ENCODE measurements at regions not wholly inside any gene's neighbourhood (a gene's known extent, or its start where the extent isn't known, plus 50 kb on each side); places are given as distances from the start of the nearest gene placed in this dataset.

DNA sequence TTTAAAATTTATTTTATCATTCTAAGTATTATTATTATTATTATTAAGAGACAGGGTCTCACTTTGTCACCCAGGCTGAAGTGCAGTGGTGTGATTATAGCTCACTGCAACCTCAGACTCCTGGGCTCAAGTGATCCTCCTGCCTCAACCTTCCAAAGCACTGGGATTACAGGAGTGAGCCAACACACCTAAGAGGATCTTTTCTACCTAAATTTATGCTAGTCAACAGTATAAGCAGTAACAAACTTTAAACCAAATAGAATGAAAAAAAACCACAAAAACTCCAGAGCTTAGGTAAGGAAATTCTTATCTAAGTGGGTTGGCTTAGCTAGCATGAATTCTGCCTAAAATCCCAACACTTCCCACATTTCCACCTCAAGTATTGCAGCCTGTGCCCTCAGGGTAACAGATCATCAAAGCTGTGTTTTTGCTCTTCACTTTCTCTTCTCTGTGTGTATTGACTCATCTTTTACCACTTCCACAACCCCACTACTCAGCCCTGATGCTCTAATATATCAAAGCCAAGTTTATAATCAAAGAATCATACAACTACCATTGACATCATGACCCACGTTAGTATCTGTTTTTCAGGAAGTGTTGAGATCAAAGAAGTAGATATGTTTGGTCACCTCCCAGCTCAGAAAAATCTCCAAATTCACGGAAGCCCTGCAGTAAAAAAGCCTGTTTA lies 93.7 kb upstream of the SPON1 start:
- Histone ChIP-seq H3K27ac (no peak overlapping the region), H3K27me3 (no peaks in the 10 kb centered on the region), H3K36me3 (no peaks in the 10 kb centered on the region), H3K4me1 (no peaks in the 10 kb centered on the region), H3K4me3 (no peak overlapping the region), H3K9me3 (no peaks in the 10 kb centered on the region)
- TF ChIP-seq, protein P1, sequence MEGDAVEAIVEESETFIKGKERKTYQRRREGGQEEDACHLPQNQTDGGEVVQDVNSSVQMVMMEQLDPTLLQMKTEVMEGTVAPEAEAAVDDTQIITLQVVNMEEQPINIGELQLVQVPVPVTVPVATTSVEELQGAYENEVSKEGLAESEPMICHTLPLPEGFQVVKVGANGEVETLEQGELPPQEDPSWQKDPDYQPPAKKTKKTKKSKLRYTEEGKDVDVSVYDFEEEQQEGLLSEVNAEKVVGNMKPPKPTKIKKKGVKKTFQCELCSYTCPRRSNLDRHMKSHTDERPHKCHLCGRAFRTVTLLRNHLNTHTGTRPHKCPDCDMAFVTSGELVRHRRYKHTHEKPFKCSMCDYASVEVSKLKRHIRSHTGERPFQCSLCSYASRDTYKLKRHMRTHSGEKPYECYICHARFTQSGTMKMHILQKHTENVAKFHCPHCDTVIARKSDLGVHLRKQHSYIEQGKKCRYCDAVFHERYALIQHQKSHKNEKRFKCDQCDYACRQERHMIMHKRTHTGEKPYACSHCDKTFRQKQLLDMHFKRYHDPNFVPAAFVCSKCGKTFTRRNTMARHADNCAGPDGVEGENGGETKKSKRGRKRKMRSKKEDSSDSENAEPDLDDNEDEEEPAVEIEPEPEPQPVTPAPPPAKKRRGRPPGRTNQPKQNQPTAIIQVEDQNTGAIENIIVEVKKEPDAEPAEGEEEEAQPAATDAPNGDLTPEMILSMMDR (IDR thresholded peaks at IDR 0.05), result no peak
- no peak for TF ChIP-seq POLR2A (IDR thresholded peaks at IDR 0.05)
- intact Hi-C loops (cut with DNase I; ENCODE audit: low total_unique reads), result no loop called here
- no peak for DNase-seq

DNA sequence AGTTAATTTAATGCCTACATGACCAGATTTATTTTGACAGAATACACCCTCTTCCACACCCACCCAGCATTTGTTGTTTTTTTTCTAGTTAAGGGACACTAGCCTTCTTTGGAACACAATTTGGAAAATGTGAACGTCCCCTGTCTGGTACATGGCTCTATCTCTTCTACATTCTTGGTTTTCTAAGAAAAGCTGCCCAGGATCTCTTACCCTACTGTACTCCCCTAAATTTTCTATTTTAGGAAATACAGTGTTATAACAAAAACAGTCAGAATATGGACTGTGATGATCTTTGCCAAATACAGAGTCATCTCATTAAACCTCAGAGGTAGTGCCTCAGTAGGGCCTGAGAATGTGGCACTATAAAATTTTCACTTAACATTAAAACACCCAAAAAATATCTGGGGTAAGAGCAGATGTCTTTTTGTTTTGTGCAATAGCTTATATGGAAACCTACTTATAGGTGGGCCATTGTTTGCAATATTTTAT lies 93.1 kb upstream of the SPON1 start:
- TF ChIP-seq POLR2A (IDR thresholded peaks at IDR 0.05), result no peak
- TF ChIP-seq, protein P1 (IDR thresholded peaks at IDR 0.05), result no peak
- H3K27me3 ChIP-seq, result no peaks in the 10 kb centered on the region
- H3K4me1 ChIP-seq, result no peaks in the 10 kb centered on the region
- DNase-seq, result no peak
- H3K4me3 ChIP-seq, result no peak overlapping the region
- no peaks in the 10 kb centered on the region for H3K36me3 ChIP-seq
- no peak overlapping the region for H3K27ac ChIP-seq
- no peaks in the 10 kb centered on the region for H3K9me3 ChIP-seq
- intact Hi-C loops (cut with DNase I; ENCODE audit: low total_unique reads), result no loop called here

DNA sequence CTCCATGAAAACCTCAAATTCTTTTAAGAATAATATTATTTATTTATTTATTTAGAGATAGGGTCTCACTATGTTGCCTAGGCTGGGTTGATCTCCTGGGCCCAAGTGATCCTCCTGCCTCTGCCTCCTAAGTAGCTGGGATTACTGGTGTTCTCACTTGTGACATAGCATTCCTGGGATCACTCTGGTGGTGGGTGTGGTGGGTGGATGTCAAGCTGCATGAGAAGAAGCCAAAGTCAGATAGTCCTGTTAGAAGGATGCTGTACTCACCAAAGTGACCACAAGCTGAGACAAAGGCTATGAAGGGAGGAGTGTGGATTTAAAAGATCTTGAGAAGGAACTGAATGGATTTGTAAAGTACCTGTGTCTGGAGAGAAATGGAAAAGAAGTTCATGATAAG lies 87.9 kb upstream of the SPON1 start:
- intact Hi-C loops (cut with DNase I; ENCODE audit: low total_unique reads), result no loop called here
- DNase-seq, result no peak
- no peaks in the 10 kb centered on the region for H3K36me3 ChIP-seq
- H3K9me3 ChIP-seq, result no peaks in the 10 kb centered on the region
- H3K4me3 ChIP-seq, result no peak overlapping the region
- H3K27me3 ChIP-seq, result no peaks in the 10 kb centered on the region
- TF ChIP-seq POLR2A (IDR thresholded peaks at IDR 0.05), result no peak
- TF ChIP-seq, protein P1 (IDR thresholded peaks at IDR 0.05), result no peak
- no peaks in the 10 kb centered on the region for H3K4me1 ChIP-seq
- no peak overlapping the region for H3K27ac ChIP-seq

DNA sequence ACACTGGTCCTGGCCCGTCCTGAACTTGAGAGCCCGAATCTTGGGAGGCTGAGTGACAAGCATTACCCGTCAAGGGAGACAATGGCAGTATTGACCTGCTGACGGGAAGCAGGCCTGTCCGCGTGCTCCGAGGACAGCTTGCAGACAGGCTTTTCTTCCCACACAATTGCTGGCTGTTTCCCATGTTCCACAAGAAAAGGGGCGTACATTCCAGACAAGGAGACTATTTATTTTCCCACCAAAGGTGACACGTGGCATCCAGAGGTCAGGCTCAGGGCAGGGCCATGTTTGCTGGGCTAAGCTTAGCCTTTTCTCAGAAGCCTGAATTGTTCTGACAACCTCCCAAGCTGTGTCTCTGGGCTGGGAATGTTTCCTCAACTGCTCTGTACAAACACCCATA lies 86.9 kb upstream of the SPON1 start:
- DNase-seq, result no peak
- Histone ChIP-seq H3K4me1 (no peaks in the 10 kb centered on the region), H3K27ac (no peak overlapping the region), H3K4me3 (no peak overlapping the region), H3K36me3 (no peaks in the 10 kb centered on the region), H3K27me3 (no peaks in the 10 kb centered on the region), H3K9me3 (no peaks in the 10 kb centered on the region)
- no peak for TF ChIP-seq POLR2A (IDR thresholded peaks at IDR 0.05)
- TF ChIP-seq, protein P1 (IDR thresholded peaks at IDR 0.05), result no peak
- intact Hi-C loops (cut with DNase I; ENCODE audit: low total_unique reads), result no loop called here

DNA sequence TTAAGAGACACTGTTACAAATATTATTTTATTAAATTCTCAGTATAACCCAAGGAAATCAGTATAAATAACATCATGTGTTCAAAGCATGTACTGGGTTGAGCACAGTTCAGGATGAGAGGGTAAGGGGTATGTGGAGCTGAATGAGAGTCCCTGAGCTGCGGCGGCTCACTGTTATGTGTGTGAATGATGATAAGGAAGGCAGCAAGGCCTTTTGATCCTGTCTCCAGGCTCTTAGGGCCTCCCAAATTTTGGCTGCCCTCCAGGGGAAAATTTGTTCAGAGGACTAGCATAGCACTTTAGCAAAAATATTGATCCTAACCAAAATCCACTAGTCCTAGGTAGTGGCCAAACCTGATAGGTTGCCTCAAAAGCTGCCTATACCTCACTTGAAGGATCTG lies 86.1 kb upstream of the SPON1 start:
- no peaks in the 10 kb centered on the region for H3K27me3 ChIP-seq
- intact Hi-C loops (cut with DNase I; ENCODE audit: low total_unique reads), result no loop called here
- H3K4me1 ChIP-seq, result no peaks in the 10 kb centered on the region
- no peak for DNase-seq
- H3K9me3 ChIP-seq, result no peaks in the 10 kb centered on the region
- H3K4me3 ChIP-seq, result no peak overlapping the region
- TF ChIP-seq, protein P1 (IDR thresholded peaks at IDR 0.05), result no peak
- TF ChIP-seq POLR2A (IDR thresholded peaks at IDR 0.05), result no peak
- no peak overlapping the region for H3K27ac ChIP-seq
- no peaks in the 10 kb centered on the region for H3K36me3 ChIP-seq

All from uterus (tissue), 3 donors.